GM18951 (cell line): ENCODE measurements at regions not wholly inside any gene's neighbourhood (a gene's known extent, or its start where the extent isn't known, plus 50 kb on each side); places are given as distances from the start of the nearest gene placed in this dataset.

Experiments used
- POLR2A ChIP-seq: IDR thresholded peaks from 4 replicates; pipeline ENCODE4 v1.6.1; 2011; ENCODE audit warnings: mild to moderate bottlenecking; ENCODE audit not compliant: insufficient read length, insufficient read depth; ENCODE audit errors: extremely low read depth
- in situ Hi-C: fragments of 300-500 bp; cut with MboI; formaldehyde crosslinking; loops from one replicate; pipeline ENCODE4 v1.12.0; 2022; ENCODE audit warnings: low sequenced_read_pairs, mixed read lengths, inconsistent platforms; ENCODE audit not compliant: unreplicated experiment

DNA sequence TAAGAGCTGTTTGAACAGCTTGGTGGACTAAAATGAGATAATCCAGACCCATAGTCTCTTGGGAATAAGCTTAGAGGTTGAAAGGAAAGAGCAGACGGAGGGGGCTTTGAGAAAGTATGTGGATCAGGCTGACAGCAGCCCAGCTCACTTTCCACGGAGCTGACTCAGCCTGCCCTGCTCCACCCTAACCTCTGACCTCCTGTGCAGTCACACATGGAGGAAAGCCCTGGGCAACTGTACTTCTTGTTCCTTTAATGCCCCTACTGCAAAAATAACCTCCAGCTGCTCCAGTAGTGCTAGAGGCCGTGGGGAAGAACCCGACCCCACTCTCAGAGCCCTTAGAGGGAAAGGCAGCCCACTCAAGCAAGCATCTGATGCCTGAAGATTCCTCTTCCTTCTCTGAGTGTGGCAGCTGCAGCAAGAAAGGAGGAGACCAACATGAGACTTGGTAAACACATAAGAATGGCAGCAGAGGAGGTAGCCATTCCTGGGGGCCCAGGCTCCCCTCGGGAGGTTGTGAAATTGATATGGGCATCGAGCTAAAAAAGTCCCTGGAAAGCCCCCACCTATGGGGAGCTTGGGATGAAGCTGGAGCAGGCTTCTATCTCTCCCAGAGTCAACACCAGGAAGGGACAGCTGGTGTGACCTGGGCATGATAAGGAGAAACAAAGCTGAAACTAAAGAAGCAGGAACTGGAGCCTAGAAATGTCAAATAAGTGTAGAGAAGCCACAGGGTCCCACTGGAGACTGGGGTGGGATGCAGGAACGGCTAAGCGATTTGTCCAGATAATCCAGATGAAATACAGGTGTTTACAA lies 204.3 kb downstream of the PIK3R1 start:
- no peak for TF ChIP-seq POLR2A
- in situ Hi-C loops = no loop called here

DNA sequence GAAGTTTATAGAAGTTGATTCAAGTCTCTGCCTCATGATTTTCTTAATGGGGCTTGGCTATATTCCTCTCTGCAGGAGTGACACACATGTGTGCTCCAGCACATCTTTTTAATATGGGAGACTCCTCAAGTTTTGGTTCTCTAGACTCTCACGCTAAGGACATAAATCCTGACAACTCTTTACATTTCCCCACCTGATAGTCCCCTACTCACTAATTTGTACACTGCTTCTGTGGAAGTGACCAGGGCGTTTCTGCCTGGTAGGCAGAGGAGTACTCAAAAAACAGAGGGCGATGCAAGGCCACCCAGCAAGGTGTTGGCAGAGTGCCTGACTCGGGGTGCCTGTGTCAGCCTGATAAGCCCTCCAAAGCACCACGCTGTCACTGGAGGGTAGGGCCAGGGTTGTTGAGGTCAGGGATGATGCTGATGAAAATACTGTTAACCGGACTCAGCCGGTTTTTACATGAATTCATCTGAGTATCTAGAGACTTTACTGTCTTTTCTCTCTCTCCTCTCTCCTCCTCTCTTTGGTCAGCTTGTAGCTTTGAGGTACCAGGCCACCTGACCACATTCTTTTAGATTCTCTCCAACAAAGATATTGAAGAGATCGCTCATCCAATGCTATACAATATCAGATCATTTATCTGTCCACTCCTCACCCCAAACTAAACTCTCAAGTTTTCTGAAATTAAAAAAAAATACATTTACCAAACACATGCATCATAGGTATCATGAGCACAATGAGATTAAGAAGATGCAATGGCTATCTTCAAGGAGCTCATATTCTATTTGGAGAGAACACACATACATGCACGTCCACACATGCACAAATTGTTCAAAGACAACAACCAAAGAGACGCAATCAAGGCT lies 205.2 kb downstream of the PIK3R1 start:
- in situ Hi-C loops = no loop called here

DNA sequence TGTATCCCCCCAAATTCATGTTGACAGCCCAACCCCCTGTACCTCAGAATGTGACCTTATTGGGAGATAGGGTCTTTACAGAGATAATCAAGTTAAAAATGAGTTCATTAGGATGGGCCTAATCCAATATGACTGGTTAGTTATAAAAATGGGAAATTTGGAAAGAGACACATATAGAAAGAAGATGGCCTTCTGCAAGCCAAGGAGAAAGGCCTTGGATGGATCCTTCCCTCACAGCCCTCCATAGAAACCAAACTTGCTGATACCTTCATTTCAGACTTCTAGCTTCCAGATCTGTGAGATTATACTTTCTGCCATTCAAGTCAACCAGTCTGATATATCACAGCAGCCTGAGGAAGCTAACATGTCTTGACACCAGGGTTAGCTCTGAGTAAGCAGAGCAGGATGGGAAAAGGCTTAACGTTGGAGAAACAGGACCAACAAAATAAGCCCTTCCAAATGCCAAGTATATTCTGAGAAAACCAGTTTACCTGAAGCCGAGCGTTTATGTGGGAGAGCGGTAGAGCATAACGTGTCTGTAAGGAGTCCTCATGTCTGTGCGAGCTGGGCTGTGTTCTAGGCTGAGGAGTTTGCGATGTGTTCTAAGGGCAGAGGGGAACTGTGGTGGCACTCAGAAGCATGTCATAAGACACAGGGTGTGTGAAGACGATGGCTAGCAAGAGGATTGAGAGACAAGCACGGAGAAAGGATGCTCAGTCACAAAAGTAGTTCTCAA lies 206.1 kb downstream of the PIK3R1 start:
- in situ Hi-C loops = no loop called here
- TF ChIP-seq POLR2A = no peak

More for the DNA sequence above, 205.2 kb downstream of the PIK3R1 start:
- TF ChIP-seq POLR2A = no peak

DNA sequence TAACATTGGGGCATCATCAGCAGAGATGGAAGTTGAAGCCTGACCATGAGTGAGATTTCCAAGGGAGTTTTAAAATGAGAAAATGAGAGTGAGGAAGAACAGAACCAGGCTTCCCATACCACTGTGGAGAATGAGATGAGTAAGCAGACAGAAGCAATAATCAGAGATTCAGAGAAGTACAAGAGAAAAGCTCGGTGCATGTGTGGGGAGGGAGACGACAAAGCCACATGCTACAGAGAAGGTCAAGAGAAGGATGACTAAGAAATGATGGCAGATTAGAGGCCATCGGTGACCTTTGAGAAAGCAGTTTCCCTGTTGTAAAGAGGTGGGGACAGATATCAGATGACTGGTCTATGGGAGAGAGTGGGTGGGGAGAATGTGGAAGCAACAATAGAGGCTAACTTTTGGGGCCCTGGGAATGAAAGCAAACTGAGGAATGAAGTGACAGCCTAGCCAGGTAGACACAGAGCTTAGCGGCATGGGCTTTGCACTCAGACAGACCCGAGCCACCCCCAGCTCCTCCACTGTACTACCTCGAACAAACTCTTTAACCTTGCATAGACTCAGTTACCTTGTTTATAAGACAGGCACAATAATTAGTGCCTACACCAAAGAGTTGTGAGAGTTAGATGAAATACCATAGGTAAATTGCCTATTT lies 207.7 kb downstream of the PIK3R1 start:
- in situ Hi-C loops = no loop called here
- TF ChIP-seq POLR2A = no peak

DNA sequence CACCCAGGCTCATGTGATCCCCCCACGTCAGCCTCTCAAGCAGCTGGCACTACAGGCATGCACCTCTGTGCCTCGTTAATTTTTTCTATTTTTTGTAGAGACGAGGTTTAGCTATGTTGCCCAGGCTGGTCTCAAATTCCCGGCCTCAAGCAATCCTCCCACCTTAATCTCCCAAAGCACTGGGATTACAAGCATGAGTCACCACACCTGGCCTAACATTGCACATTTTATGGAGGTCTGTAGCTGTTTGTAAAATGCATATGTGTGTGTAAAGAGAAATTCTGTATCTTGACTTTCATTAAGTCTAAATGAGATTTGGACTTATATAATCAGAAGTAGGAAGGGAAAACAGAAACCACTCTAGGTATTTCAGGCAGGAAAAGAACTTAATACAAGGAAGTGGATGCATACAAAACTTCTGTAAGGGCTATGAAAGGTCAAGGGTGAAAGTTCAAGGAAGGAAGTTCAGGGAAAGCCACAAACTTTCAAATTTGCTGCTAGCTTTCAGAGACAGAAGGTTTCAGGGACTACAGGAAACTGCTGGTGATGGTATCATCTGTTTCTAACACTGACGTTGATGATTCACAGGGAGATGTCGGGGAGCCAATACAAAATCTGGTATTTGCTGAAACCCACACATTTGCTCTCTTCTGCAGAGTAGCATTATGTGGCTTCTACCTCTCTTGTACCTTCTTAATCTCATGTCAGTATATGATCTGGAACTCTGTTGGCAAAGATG lies 209.4 kb downstream of the PIK3R1 start:
- in situ Hi-C loops = no loop called here
- no peak for TF ChIP-seq POLR2A

DNA sequence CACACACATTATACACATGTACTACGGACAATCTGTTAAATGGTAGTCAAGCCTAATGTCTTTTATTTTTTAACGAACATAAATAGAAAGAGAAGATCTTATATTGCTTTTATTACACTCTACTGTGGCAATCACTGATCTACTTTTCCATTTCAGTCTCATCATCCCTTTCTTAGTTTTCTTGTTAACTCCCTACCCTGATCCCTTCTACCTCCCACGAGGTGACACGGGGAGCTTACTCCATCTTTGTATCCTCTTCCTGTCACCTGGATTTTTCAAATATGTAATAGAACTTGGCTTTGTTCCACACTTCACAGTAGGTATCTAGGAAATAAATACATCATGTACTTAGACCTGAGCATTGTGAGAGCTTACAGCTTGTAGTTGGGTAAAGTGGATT lies 211.0 kb downstream of the PIK3R1 start:
- in situ Hi-C loops = no loop called here
- no peak for TF ChIP-seq POLR2A

DNA sequence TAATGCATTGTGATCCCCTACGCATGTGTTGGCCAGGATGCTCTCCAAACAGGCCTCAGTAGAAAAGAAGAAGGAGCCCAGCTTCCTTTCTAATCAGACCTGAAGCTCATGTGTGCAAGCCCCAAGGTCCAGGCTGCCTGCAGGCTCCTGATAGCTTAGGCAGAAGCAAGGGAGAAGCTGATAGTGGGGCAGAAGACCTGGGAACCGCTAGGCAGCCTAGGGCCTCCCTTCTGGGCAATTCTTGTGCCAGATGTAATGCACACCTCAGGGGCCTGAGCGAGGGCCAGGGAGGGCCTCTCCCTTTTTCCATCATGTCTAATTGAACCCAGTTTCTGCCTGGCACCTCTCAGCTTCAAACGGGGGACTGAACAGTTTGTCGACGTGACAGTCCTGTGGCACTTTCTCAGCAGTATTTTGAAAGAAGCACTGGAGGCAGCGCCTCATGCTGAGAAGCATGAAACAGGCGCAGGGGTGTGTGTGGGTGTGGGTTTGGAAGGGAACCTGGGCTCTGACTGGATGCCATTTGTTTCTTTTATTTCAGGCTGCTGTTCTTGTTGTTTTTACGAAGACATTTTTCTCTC lies 212.8 kb downstream of the PIK3R1 start:
- TF ChIP-seq POLR2A = no peak
- in situ Hi-C loops = no loop called here

DNA sequence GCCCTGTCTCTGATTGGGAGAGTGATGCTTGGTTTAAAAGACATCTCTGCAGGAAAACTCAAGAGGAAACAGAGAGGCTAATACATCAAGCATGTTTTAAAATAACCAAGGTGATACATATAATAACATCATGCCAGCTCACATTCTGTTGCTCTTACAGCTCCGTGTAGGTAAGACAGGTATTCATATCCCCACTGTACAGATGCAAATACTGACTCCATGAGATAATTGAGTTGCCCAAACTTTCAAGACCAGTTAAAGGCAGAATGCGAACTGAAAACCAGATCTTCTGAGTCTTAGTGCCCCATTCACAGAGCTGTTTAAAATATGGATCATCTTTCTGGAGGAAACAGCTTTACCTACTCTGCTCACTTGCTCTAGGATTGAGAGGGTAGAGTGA lies 214.0 kb downstream of the PIK3R1 start:
- no peak for TF ChIP-seq POLR2A
- in situ Hi-C loops = no loop called here

DNA sequence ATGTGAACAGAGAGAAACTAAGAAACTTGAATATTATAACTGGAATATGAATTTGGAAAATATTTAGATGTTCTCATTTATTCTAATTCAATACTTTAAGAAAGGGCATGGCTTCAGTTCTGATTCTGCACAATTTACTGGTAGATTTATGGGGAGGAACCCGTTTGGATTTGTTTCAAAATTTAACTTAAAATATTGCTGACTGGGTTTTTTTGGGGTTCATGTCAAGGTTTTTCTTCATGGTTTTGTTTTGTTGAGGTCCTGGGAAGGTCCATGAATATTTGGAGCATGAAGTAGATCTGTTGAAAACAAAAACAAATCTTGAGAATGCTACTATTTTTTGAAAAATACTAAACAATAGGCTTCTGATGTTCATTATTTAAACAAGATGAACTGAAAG lies 214.7 kb downstream of the PIK3R1 start:
- in situ Hi-C loops = no loop called here
- no peak for TF ChIP-seq POLR2A

DNA sequence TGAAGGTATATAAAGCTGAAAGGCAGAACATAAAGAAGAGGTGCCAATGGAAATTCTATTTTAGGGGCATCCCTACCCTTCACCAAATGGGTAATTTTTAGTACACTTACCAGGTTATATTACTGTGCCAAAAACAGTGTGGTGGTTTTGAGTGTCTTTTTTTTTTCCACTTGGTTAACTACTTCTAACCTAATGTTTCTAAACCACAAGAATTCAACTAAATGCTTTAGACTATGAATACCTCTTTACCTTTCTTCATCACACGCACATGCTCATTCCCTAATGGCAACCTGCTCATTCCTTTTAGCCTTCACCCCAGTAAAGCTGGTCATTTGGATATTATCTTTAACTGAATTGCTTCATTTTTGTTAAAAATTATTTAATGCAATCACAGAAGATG lies 215.6 kb downstream of the PIK3R1 start:
- in situ Hi-C loops = no loop called here

DNA sequence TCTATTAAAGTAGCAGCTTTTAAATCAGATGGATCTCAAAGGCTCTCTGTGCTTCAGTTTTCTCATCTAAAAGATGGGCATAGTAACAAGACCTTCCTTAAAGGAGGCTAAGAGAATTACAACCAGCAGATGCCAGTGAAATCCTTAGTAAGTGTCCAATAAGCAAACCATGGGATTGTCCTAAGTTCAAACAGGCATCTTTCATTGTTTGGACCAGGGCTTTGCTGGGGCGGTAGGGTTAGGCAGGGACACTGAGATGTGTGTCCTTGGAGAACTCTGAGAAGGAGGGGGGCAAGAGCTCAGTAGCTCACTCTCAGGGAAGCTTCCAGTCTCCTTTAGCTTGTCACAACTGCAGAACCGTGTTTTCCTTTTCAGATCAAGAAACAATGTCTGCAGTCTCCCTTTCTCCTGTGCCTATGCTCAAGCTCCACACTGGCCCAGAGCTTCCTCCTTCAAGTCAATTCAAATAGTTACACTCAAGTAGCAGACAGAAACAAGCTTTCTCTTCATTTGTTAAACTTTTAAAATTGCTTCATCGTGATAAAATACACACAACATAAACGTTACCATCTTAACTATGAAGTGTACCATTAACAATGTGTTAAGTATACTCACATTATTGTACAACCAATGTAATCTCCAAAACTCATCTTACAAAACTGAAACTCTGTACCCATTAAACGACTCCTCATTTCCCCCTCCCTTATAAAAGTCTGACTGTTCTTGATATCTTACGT lies 216.2 kb downstream of the PIK3R1 start:
- no peak for TF ChIP-seq POLR2A
- in situ Hi-C loops = no loop called here

More for the DNA sequence above, 215.6 kb downstream of the PIK3R1 start:
- TF ChIP-seq POLR2A = no peak
